Body of pancreas (tissue), 4 donors: ENCODE measurements at regions not wholly inside any gene's neighbourhood (a gene's known extent, or its start where the extent isn't known, plus 50 kb on each side); places are given as distances from the start of the nearest gene placed in this dataset.

ENCODE experiments used
- POLR2A ChIP-seq, 3 donors: fragments of 450-650 bp; IDR thresholded peaks; one replicate each; pipeline ENCODE4 v1.6.1; 2016; ENCODE audit warnings: antibody characterized with exemption in 3 of 3, mild to moderate bottlenecking in 2 of 3
- TF ChIP-seq, protein P1 (sequence below), 7 experiments: fragments of 450-650 bp in 4 of 7; fragments of 200-600 bp in 3 of 7; sonication (generic) in 3 of 7; IDR thresholded peaks; one replicate each; pipeline ENCODE4 v1.5.1; 2016 to 2019; ENCODE audit warnings: antibody characterized with exemption in 7 of 7

DNA sequence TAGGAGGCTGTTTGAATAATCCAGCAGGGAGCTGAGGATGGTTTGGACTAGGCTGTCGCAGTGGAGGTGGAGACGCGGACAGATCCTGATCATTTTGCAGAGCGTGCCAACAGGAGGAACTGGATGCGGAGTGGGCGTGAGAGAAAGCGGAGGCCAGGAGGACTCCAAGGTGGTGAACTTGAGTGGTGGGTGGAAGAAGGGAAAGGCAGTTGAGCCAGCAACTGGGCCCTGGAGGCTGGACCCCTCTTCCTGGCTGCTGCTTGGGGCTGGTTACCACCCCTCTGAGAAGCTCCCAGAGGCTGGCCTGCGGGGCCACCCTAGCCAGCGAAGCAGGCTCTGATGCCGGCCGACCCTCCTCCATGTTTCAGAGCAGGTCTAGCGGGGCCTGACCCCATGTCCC, 56.8 kb upstream of the KCNA1 start:
- TF ChIP-seq, protein P1, sequence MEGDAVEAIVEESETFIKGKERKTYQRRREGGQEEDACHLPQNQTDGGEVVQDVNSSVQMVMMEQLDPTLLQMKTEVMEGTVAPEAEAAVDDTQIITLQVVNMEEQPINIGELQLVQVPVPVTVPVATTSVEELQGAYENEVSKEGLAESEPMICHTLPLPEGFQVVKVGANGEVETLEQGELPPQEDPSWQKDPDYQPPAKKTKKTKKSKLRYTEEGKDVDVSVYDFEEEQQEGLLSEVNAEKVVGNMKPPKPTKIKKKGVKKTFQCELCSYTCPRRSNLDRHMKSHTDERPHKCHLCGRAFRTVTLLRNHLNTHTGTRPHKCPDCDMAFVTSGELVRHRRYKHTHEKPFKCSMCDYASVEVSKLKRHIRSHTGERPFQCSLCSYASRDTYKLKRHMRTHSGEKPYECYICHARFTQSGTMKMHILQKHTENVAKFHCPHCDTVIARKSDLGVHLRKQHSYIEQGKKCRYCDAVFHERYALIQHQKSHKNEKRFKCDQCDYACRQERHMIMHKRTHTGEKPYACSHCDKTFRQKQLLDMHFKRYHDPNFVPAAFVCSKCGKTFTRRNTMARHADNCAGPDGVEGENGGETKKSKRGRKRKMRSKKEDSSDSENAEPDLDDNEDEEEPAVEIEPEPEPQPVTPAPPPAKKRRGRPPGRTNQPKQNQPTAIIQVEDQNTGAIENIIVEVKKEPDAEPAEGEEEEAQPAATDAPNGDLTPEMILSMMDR (IDR thresholded peaks at IDR 0.05), result no peak
- no peak for TF ChIP-seq POLR2A (IDR thresholded peaks at IDR 0.05)
